ENCODE measurements at regions not wholly inside any gene's neighbourhood (a gene's known extent, or its start where the extent isn't known, plus 50 kb on each side); places are given as distances from the start of the nearest gene placed in this dataset.

- TF ChIP-seq CTCF (IDR thresholded peaks at IDR 0.05; ENCODE audit: low read length) (no peak), EZH2 (IDR thresholded peaks at IDR 0.05; ENCODE audit: borderline replicate concordance, low read length) (no peak)
These were observed 263.6 kb upstream of the SYT10 start for GRCh38 chr12:33703221-33703620.

Data from OCI-LY1 (cell line).